B cell (primary cell): ENCODE measurements at regions not wholly inside any gene's neighbourhood (a gene's known extent, or its start where the extent isn't known, plus 50 kb on each side); places are given as distances from the start of the nearest gene placed in this dataset.

Experiments
- EZH2 ChIP-seq: IDR thresholded peaks from 2 replicates; pipeline ENCODE4 v1.6.1; 2012; ENCODE audit warnings: borderline replicate concordance, low read depth, mild to moderate bottlenecking, moderate library complexity, low read length; ENCODE audit not compliant: insufficient read depth, poor library complexity, severe bottlenecking
- TF ChIP-seq, protein P1 (sequence below): fragments of 200-600 bp; IDR thresholded peaks from one replicate; pipeline ENCODE4 v1.8.0; 2022; ENCODE audit warnings: antibody characterized with exemption, mild to moderate bottlenecking

- TF ChIP-seq, protein P1, sequence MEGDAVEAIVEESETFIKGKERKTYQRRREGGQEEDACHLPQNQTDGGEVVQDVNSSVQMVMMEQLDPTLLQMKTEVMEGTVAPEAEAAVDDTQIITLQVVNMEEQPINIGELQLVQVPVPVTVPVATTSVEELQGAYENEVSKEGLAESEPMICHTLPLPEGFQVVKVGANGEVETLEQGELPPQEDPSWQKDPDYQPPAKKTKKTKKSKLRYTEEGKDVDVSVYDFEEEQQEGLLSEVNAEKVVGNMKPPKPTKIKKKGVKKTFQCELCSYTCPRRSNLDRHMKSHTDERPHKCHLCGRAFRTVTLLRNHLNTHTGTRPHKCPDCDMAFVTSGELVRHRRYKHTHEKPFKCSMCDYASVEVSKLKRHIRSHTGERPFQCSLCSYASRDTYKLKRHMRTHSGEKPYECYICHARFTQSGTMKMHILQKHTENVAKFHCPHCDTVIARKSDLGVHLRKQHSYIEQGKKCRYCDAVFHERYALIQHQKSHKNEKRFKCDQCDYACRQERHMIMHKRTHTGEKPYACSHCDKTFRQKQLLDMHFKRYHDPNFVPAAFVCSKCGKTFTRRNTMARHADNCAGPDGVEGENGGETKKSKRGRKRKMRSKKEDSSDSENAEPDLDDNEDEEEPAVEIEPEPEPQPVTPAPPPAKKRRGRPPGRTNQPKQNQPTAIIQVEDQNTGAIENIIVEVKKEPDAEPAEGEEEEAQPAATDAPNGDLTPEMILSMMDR, result no peak
- no peak for TF ChIP-seq EZH2
These were observed 284.4 kb downstream of the ZEB1 start for GRCh38 chr10:31603235-31604087.
